ENCODE measurements at regions not wholly inside any gene's neighbourhood (a gene's known extent, or its start where the extent isn't known, plus 50 kb on each side); places are given as distances from the start of the nearest gene placed in this dataset.

- no peak for FAIRE-seq
These were observed 534.6 kb downstream of the TNS1 start for GRCh38 chr2:217468042-217468830.

GRCh38 chr2:217467331-217467730 is 535.5 kb downstream of the TNS1 start:
- FAIRE-seq, result no peak

- FAIRE-seq, result no peak
These were observed 536.0 kb downstream of the TNS1 start for GRCh38 chr2:217466805-217467204.

- no peak for FAIRE-seq
These were observed 536.7 kb downstream of the TNS1 start for GRCh38 chr2:217466104-217466503.

GRCh38 chr2:217465100-217465499 is 537.7 kb downstream of the TNS1 start:
- no peak for FAIRE-seq

GRCh38 chr2:217463402-217464075 is 539.3 kb downstream of the TNS1 start:
- FAIRE-seq, result no peak

- no peak for FAIRE-seq
These were observed 540.7 kb downstream of the TNS1 start for GRCh38 chr2:217462121-217462520.

GRCh38 chr2:217461674-217462073 is 541.1 kb downstream of the TNS1 start:
- FAIRE-seq, result no peak

GRCh38 chr2:217459680-217460405 is 543.0 kb downstream of the TNS1 start:
- FAIRE-seq, result no peak

- no peak for FAIRE-seq
These were observed 543.8 kb downstream of the TNS1 start for GRCh38 chr2:217459016-217459415.

GRCh38 chr2:217456016-217456415 is 546.8 kb downstream of the TNS1 start:
- FAIRE-seq, result no peak

- no peak for FAIRE-seq
These were observed 549.9 kb downstream of the TNS1 start for GRCh38 chr2:217452928-217453327.

- FAIRE-seq, result no peak
These were observed 551.1 kb downstream of the TNS1 start for GRCh38 chr2:217451666-217452065.

- no peak for FAIRE-seq
These were observed 553.4 kb downstream of the TNS1 start for GRCh38 chr2:217449444-217449843.

- no peak for FAIRE-seq
These were observed 553.9 kb downstream of the TNS1 start for GRCh38 chr2:217448860-217449259.

GRCh38 chr2:217445723-217446122 is 557.1 kb downstream of the TNS1 start:
- no peak for FAIRE-seq

- no peak for FAIRE-seq
These were observed 557.9 kb downstream of the TNS1 start for GRCh38 chr2:217444932-217445331.

GRCh38 chr2:217444509-217444908 is 558.3 kb downstream of the TNS1 start:
- no peak for FAIRE-seq

- no peak for FAIRE-seq
These were observed 559.2 kb downstream of the TNS1 start for GRCh38 chr2:217443601-217444000.

GRCh38 chr2:217440000-217440399 is 562.8 kb downstream of the TNS1 start:
- FAIRE-seq, result no peak

GRCh38 chr2:217438821-217439220 is 564.0 kb downstream of the TNS1 start:
- FAIRE-seq, result no peak

GRCh38 chr2:217438136-217438535 is 564.7 kb downstream of the TNS1 start:
- no peak for FAIRE-seq

GRCh38 chr2:217437290-217437870 is 565.4 kb downstream of the TNS1 start:
- FAIRE-seq, result no peak
